ENCODE measurements at regions not wholly inside any gene's neighbourhood (a gene's known extent, or its start where the extent isn't known, plus 50 kb on each side); places are given as distances from the start of the nearest gene placed in this dataset.

DNA sequence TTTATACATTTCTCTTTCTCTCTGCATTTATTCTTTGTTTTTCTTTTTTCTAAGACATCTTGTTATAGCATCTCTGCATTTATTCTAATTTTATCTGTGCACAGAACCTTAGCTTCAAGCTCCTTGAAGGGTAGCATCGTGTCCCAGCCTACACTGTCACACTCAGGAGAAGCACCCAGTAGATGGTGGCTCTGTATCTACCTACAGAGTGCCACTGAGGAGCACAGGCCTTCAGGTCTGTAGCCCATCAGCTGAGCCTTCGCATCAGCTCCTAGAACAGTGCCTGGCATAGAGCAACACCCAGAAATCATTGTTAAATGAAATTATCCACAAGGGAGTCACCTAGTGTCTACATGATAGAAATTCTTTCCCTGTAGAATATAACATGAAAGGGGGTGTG is 203.0 kb upstream of the KLF14 start:
- TF ChIP-seq, protein P1, sequence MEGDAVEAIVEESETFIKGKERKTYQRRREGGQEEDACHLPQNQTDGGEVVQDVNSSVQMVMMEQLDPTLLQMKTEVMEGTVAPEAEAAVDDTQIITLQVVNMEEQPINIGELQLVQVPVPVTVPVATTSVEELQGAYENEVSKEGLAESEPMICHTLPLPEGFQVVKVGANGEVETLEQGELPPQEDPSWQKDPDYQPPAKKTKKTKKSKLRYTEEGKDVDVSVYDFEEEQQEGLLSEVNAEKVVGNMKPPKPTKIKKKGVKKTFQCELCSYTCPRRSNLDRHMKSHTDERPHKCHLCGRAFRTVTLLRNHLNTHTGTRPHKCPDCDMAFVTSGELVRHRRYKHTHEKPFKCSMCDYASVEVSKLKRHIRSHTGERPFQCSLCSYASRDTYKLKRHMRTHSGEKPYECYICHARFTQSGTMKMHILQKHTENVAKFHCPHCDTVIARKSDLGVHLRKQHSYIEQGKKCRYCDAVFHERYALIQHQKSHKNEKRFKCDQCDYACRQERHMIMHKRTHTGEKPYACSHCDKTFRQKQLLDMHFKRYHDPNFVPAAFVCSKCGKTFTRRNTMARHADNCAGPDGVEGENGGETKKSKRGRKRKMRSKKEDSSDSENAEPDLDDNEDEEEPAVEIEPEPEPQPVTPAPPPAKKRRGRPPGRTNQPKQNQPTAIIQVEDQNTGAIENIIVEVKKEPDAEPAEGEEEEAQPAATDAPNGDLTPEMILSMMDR (IDR thresholded peaks at IDR 0.05; ENCODE audit: unreplicated experiment), result no peak
- no peaks in the 10 kb centered on the region for H3K27me3 Mint-ChIP-seq
- H3K9me3 Mint-ChIP-seq (ENCODE audit: low read depth), result no peaks in the 10 kb centered on the region
- peaks cover 11% of the 10 kb centered on the region for H3K4me1 Mint-ChIP-seq (ENCODE audit: low read depth)
- no peak overlapping the region for H3K27ac Mint-ChIP-seq
- DNase-seq (ENCODE audit: low spot score, unreplicated experiment), result no peak
- H3K36me3 Mint-ChIP-seq (ENCODE audit: insufficient read depth), result no peaks in the 10 kb centered on the region
- H3K4me3 Mint-ChIP-seq (ENCODE audit: low read depth), result no peak overlapping the region

DNA sequence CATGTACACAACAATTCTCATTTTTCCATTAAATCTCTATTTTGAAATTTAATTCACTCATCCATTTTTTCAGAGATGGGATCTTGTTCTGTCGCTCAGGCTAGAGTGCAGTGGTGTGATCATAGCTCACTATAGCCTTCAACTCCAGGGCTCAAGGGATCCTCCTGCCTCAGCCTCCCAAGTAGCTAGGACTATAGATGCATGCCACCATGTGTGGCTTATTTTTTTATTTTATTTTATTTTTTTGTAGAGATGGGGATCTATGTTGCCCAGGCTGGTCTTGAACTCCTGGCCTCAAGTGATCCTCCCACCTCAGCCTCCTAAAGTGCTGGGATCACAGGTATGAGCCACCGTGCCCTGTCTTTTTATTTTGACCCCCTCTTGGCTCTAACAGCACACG is 203.8 kb upstream of the KLF14 start:
- no peaks in the 10 kb centered on the region for H3K27me3 Mint-ChIP-seq
- peaks cover 11% of the 10 kb centered on the region for H3K4me1 Mint-ChIP-seq (ENCODE audit: low read depth)
- no peaks in the 10 kb centered on the region for H3K36me3 Mint-ChIP-seq (ENCODE audit: insufficient read depth)
- no peaks in the 10 kb centered on the region for H3K9me3 Mint-ChIP-seq (ENCODE audit: low read depth)
- no peak for DNase-seq (ENCODE audit: low spot score, unreplicated experiment)
- TF ChIP-seq, protein P1 (IDR thresholded peaks at IDR 0.05; ENCODE audit: unreplicated experiment), result no peak
- no peak overlapping the region for H3K4me3 Mint-ChIP-seq (ENCODE audit: low read depth)
- no peak overlapping the region for H3K27ac Mint-ChIP-seq

DNA sequence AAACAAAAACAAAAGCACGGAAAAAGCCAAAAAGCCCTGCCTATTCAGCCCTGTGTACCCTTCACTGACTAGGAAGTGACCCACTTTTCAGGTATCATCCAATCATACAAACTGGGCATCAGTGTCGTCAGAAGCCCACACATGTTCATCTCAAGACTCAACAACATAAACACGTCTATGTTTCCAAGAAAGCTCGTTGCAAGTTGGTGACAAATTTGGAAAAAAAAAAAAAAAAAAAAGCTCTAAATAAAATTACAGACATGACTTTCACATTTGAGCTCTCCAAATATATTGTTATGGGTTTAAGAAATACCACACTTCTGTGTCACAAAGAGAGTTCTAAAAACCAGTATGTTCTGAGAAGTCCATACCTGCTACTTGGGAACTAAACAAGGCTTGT is 204.7 kb upstream of the KLF14 start:
- Mint-ChIP-seq H3K4me3 (ENCODE audit: low read depth) (no peak overlapping the region), H3K9me3 (ENCODE audit: low read depth) (no peaks in the 10 kb centered on the region), H3K4me1 (ENCODE audit: low read depth) (peaks cover 11% of the 10 kb centered on the region), H3K27me3 (no peaks in the 10 kb centered on the region), H3K27ac (no peak overlapping the region), H3K36me3 (ENCODE audit: insufficient read depth) (no peaks in the 10 kb centered on the region)
- TF ChIP-seq, protein P1 (IDR thresholded peaks at IDR 0.05; ENCODE audit: unreplicated experiment), result no peak
- DNase-seq (ENCODE audit: low spot score, unreplicated experiment), result no peak

DNA sequence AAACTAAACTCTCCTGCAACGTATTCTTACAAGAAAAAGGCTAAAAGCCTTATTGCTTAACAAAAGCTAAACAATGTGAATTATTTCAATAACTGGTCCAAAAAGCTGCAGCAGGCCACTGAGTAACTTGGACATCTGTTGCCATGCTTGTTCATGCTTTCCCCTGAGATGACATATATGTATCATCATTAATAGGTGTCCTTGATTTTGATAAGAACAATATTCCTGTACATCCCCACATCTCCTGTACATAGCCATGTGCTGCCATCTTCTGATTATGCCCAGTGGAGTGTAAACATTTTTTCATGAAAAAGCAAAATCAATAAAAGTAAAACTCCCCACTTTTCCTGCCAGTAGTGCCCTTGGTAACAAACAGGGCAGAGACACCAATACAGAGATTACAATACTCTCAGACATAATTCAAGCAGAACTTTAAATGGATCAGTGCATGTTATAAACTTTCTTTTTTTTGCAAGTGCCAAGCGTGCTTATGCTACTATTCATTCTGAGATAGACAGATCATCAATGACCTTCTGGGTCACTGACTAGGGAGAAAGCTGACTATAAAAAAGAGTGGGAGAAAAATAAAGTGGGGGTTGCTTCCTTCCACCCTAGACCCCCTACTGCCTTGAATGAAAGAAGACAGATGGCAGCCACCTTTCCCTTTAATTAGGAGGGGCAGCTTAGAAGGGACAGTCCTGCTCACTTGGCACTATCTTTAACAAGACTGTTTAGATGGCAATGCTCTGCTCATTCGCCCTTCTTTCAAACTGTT is 205.5 kb upstream of the KLF14 start:
- H3K27me3 Mint-ChIP-seq, result no peaks in the 10 kb centered on the region
- TF ChIP-seq, protein P1 (IDR thresholded peaks at IDR 0.05; ENCODE audit: unreplicated experiment), result no peak
- no peak overlapping the region for H3K4me3 Mint-ChIP-seq (ENCODE audit: low read depth)
- H3K4me1 Mint-ChIP-seq (ENCODE audit: low read depth), result peaks cover 11% of the 10 kb centered on the region
- no peak overlapping the region for H3K27ac Mint-ChIP-seq
- no peaks in the 10 kb centered on the region for H3K36me3 Mint-ChIP-seq (ENCODE audit: insufficient read depth)
- DNase-seq (ENCODE audit: low spot score, unreplicated experiment), result no peak
- H3K9me3 Mint-ChIP-seq (ENCODE audit: low read depth), result no peaks in the 10 kb centered on the region

DNA sequence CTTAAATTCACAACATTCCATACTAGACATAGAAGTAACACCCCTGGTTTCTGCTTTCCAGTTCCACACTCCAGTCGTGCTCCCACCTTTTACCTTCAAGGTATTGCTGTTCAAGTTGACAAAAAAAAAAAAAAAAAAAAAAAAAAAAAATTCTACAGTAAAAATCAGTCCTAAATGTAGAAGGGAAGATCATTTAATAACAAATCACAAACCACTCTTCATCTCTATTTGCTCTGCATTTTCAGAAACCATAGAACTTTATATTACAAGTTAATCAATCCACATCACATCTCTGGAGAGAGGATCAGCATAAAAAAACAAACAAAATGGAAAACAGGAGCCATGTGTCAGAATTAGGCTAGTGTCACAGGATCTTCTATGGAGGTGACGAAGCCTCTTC is 206.3 kb upstream of the KLF14 start:
- TF ChIP-seq, protein P1 (IDR thresholded peaks at IDR 0.05; ENCODE audit: unreplicated experiment), result no peak
- Mint-ChIP-seq H3K36me3 (ENCODE audit: insufficient read depth) (no peaks in the 10 kb centered on the region), H3K4me1 (ENCODE audit: low read depth) (peaks cover 11% of the 10 kb centered on the region), H3K4me3 (ENCODE audit: low read depth) (no peak overlapping the region), H3K27me3 (no peaks in the 10 kb centered on the region), H3K9me3 (ENCODE audit: low read depth) (no peaks in the 10 kb centered on the region), H3K27ac (no peak overlapping the region)
- DNase-seq (ENCODE audit: low spot score, unreplicated experiment), result no peak
